Neural crest cell (in vitro differentiated cells): ENCODE measurements at regions not wholly inside any gene's neighbourhood (a gene's known extent, or its start where the extent isn't known, plus 50 kb on each side); places are given as distances from the start of the nearest gene placed in this dataset.

Experiments used
- DNase-seq: peaks from one replicate; pipeline ENCODE4 v3.0.0; 2021; ENCODE audit warnings: low read depth, mixed read lengths, low spot score
- H3K27ac Mint-ChIP-seq: one replicate; pipeline ENCODE4 v1.8.0; 2021; ENCODE audit warnings: mild to moderate bottlenecking, mixed read lengths; ENCODE audit not compliant: unreplicated experiment
- H3K27me3 Mint-ChIP-seq: 2 replicates; pipeline ENCODE4 v1.8.0; 2021; ENCODE audit warnings: low read depth, mild to moderate bottlenecking, mixed read lengths
- H3K36me3 Mint-ChIP-seq: 2 replicates; pipeline ENCODE4 v1.8.0; 2021; ENCODE audit warnings: low read depth, mild to moderate bottlenecking, mixed read lengths
- H3K4me1 Mint-ChIP-seq: 2 replicates; pipeline ENCODE4 v1.8.0; 2021; ENCODE audit warnings: mixed read lengths
- H3K4me3 Mint-ChIP-seq: one replicate; pipeline ENCODE4 v1.8.0; 2021; ENCODE audit warnings: mild to moderate bottlenecking, mixed read lengths
- H3K9me3 Mint-ChIP-seq: 2 replicates; pipeline ENCODE4 v1.8.0; 2021; ENCODE audit warnings: mixed read lengths
- CTCF ChIP-seq: fragments of 200-600 bp; sonication (generic); conservative IDR thresholded peaks from 2 replicates; pipeline ENCODE4 v1.5.0; 2021; ENCODE audit warnings: antibody characterized with exemption, mild to moderate bottlenecking

- Mint-ChIP-seq H3K4me1 (peaks cover 5% of the 10 kb centered on the region), H3K27me3 (no peaks in the 10 kb centered on the region), H3K27ac (no peak overlapping the region), H3K9me3 (no peaks in the 10 kb centered on the region), H3K36me3 (no peaks in the 10 kb centered on the region), H3K4me3 (no peak overlapping the region)
- TF ChIP-seq CTCF, result no peak
- DNase-seq, result no peak
Measured at GRCh38 chr7:25802473-25802872, 349.5 kb upstream of the NFE2L3 start.

GRCh38 chr7:25803117-25803887, 348.7 kb upstream of the NFE2L3 start:
- Mint-ChIP-seq H3K27ac (no peak overlapping the region), H3K4me1 (peaks cover 5% of the 10 kb centered on the region), H3K36me3 (no peaks in the 10 kb centered on the region), H3K4me3 (no peak overlapping the region), H3K27me3 (no peaks in the 10 kb centered on the region), H3K9me3 (no peaks in the 10 kb centered on the region)
- TF ChIP-seq CTCF, result no peak
- DNase-seq, result no peak

GRCh38 chr7:25804154-25804553, 347.8 kb upstream of the NFE2L3 start:
- Mint-ChIP-seq H3K4me1 (peaks cover 8% of the 10 kb centered on the region), H3K27me3 (no peaks in the 10 kb centered on the region)

GRCh38 chr7:25805027-25805687, 346.8 kb upstream of the NFE2L3 start:
- no peak overlapping the region for H3K27ac Mint-ChIP-seq
- no peaks in the 10 kb centered on the region for H3K36me3 Mint-ChIP-seq

More at GRCh38 chr7:25804154-25804553, 347.8 kb upstream of the NFE2L3 start:
- TF ChIP-seq CTCF, result no peak
- Mint-ChIP-seq H3K36me3 (no peaks in the 10 kb centered on the region), H3K4me3 (no peak overlapping the region), H3K9me3 (no peaks in the 10 kb centered on the region), H3K27ac (no peak overlapping the region)
- no peak for DNase-seq

GRCh38 chr7:25807086-25807611, 344.8 kb upstream of the NFE2L3 start:
- Mint-ChIP-seq H3K27me3 (no peaks in the 10 kb centered on the region), H3K4me1 (peaks cover 9% of the 10 kb centered on the region), H3K36me3 (no peaks in the 10 kb centered on the region), H3K4me3 (no peak overlapping the region), H3K9me3 (no peaks in the 10 kb centered on the region), H3K27ac (no peak overlapping the region)
- DNase-seq, result no peak
- TF ChIP-seq CTCF, result no peak

More at GRCh38 chr7:25805027-25805687, 346.8 kb upstream of the NFE2L3 start:
- no peak for DNase-seq
- Mint-ChIP-seq H3K27me3 (no peaks in the 10 kb centered on the region), H3K9me3 (no peaks in the 10 kb centered on the region), H3K4me3 (no peak overlapping the region), H3K4me1 (peaks cover 9% of the 10 kb centered on the region)
- no peak for TF ChIP-seq CTCF
